ENCODE measurements at regions not wholly inside any gene's neighbourhood (a gene's known extent, or its start where the extent isn't known, plus 50 kb on each side); places are given as distances from the start of the nearest gene placed in this dataset.

- TF ChIP-seq RAD21 (IDR thresholded peaks at IDR 0.05 in 1 of 2, conservative IDR thresholded peaks at IDR 0.05 in 1 of 2; ENCODE audit: low read depth in 2 of 2, low read length in 2 of 2), result no peak
- TF ChIP-seq RXRA (IDR thresholded peaks at IDR 0.05; ENCODE audit: insufficient read depth, low read depth, low read length), result no peak
- TF ChIP-seq ATF3 (IDR thresholded peaks at IDR 0.05; ENCODE audit: insufficient read depth, low read depth, low read length), result no peak
- no peak for TF ChIP-seq SRF (IDR thresholded peaks at IDR 0.05; ENCODE audit: low read depth, low read length)
These were observed 112.8 kb upstream of the RBMS3 start (continued) for GRCh38 chr3:29168081-29168480.

Data from H1 (cell line).